GM21825 (cell line): ENCODE measurements at regions not wholly inside any gene's neighbourhood (a gene's known extent, or its start where the extent isn't known, plus 50 kb on each side); places are given as distances from the start of the nearest gene placed in this dataset.

Source experiments
- ATAC-seq: cut with Tn5 transposase; IDR thresholded peaks from one replicate; pipeline ENCODE4 v1.9.1; 2021; ENCODE audit warnings: mild to moderate bottlenecking, moderate library complexity; ENCODE audit not compliant: unreplicated experiment

- ATAC-seq, result no peak
Observed at GRCh38 chr5:34526682-34527305, 129.3 kb upstream of the RAI14 start.

- no peak for ATAC-seq
Observed at GRCh38 chr5:34529581-34530331, 126.4 kb upstream of the RAI14 start.

- ATAC-seq, result no peak
Observed at GRCh38 chr5:34530637-34531036, 125.5 kb upstream of the RAI14 start.

GRCh38 chr5:34531751-34532360 is 124.3 kb upstream of the RAI14 start:
- ATAC-seq, result no peak

GRCh38 chr5:34533582-34534522 is 122.3 kb upstream of the RAI14 start:
- ATAC-seq, result peak; percentile 66

- no peak for ATAC-seq
Observed at GRCh38 chr5:34534523-34535103, 121.5 kb upstream of the RAI14 start.

- no peak for ATAC-seq
Observed at GRCh38 chr5:34535433-34535832, 120.7 kb upstream of the RAI14 start.

GRCh38 chr5:34535944-34536623 is 120.0 kb upstream of the RAI14 start:
- no peak for ATAC-seq

- ATAC-seq, result no peak
Observed at GRCh38 chr5:34536699-34537098, 119.4 kb upstream of the RAI14 start.

GRCh38 chr5:34538026-34538672 is 118.0 kb upstream of the RAI14 start:
- no peak for ATAC-seq

- no peak for ATAC-seq
Observed at GRCh38 chr5:34539183-34539582, 116.9 kb upstream of the RAI14 start.

- ATAC-seq, result no peak
Observed at GRCh38 chr5:34541067-34541466, 115.1 kb upstream of the RAI14 start.

GRCh38 chr5:34542818-34543217 is 113.3 kb upstream of the RAI14 start:
- no peak for ATAC-seq

- no peak for ATAC-seq
Observed at GRCh38 chr5:34543687-34544086, 112.4 kb upstream of the RAI14 start.

GRCh38 chr5:34544403-34544802 is 111.7 kb upstream of the RAI14 start:
- ATAC-seq, result no peak

- ATAC-seq, result no peak
Observed at GRCh38 chr5:34545164-34545563, 111.0 kb upstream of the RAI14 start.

GRCh38 chr5:34545626-34546025 is 110.5 kb upstream of the RAI14 start:
- ATAC-seq, result no peak

- no peak for ATAC-seq
Observed at GRCh38 chr5:34547300-34548085, 108.6 kb upstream of the RAI14 start.

GRCh38 chr5:34548086-34548403 is 108.1 kb upstream of the RAI14 start:
- no peak for ATAC-seq
